DOHH2 (cell line): ENCODE measurements at regions not wholly inside any gene's neighbourhood (a gene's known extent, or its start where the extent isn't known, plus 50 kb on each side); places are given as distances from the start of the nearest gene placed in this dataset.

Experiments used
- H3F3A ChIP-seq: fragments of 200-600 bp; sonication (generic), shearing (Covaris generic); 2 replicates; pipeline ENCODE4 v1.6.0; 2016; ENCODE audit warnings: antibody characterized with exemption, mild to moderate bottlenecking; ENCODE audit not compliant: control insufficient read depth, insufficient read depth
- H3K27ac ChIP-seq: fragments of 200-600 bp; sonication (generic); 2 replicates; pipeline ENCODE4 v1.5.1; 2014; ENCODE audit warnings: low read depth, mild to moderate bottlenecking, low read length, moderate library complexity
- H3K27me3 ChIP-seq: fragments of 200-600 bp; sonication (generic); 2 replicates; pipeline ENCODE4 v1.6.1; 2014; ENCODE audit warnings: mild to moderate bottlenecking, low read length, mixed read lengths; ENCODE audit not compliant: control insufficient read depth
- H3K36me3 ChIP-seq: fragments of 200-600 bp; sonication (generic); 2 replicates; pipeline ENCODE4 v1.6.1; 2014; ENCODE audit warnings: mild to moderate bottlenecking, low read length, moderate library complexity, mixed read lengths; ENCODE audit not compliant: control insufficient read depth
- H3K4me1 ChIP-seq: fragments of 200-600 bp; sonication (generic); 2 replicates; pipeline ENCODE4 v1.6.1; 2014; ENCODE audit warnings: mild to moderate bottlenecking, low read length, mixed read lengths; ENCODE audit not compliant: control insufficient read depth
- H3K4me2 ChIP-seq: fragments of 200-600 bp; sonication (generic); 2 replicates; pipeline ENCODE4 v1.6.0; 2014; ENCODE audit warnings: mild to moderate bottlenecking, low read length, moderate library complexity
- H3K4me3 ChIP-seq: fragments of 200-600 bp; sonication (generic); 2 replicates; pipeline ENCODE4 v1.5.1; 2014; ENCODE audit warnings: mild to moderate bottlenecking, low read length, mixed read lengths
- H3K79me2 ChIP-seq: fragments of 200-600 bp; sonication (generic); 2 replicates; pipeline ENCODE4 v1.6.1; 2014; ENCODE audit warnings: mild to moderate bottlenecking, low read length, mixed read lengths; ENCODE audit not compliant: control insufficient read depth
- H3K9me2 ChIP-seq: fragments of 200-600 bp; sonication (generic); replicated peaks from 2 replicates; pipeline ENCODE4 v1.6.1; 2014; ENCODE audit warnings: mild to moderate bottlenecking, low read length, mixed read lengths; ENCODE audit not compliant: control insufficient read depth
- H3K9me3 ChIP-seq: fragments of 200-600 bp; sonication (generic); 2 replicates; pipeline ENCODE4 v1.6.1; 2014; ENCODE audit warnings: antibody characterized with exemption, low read length, mixed read lengths; ENCODE audit not compliant: control insufficient read depth, insufficient read depth
- H4K20me1 ChIP-seq: fragments of 200-600 bp; sonication (generic); 2 replicates; pipeline ENCODE4 v1.6.0; 2014; ENCODE audit warnings: low read depth, mild to moderate bottlenecking, antibody characterized with exemption, low read length, moderate library complexity; ENCODE audit not compliant: control insufficient read depth, insufficient read depth
- CTCF ChIP-seq: fragments of 200-600 bp; sonication (generic); IDR thresholded peaks from one replicate; pipeline ENCODE4 v1.5.1; 2014; ENCODE audit warnings: antibody characterized with exemption, mild to moderate bottlenecking, low read depth, low read length; ENCODE audit not compliant: poor library complexity, severe bottlenecking
- EZH2phosphoT487 ChIP-seq: fragments of 200-600 bp; sonication (generic); IDR thresholded peaks from 2 replicates; pipeline ENCODE4 v1.6.1; 2017; ENCODE audit warnings: borderline replicate concordance, mild to moderate bottlenecking, antibody characterized with exemption, low read length, moderate library complexity, mixed read lengths

- no peak overlapping the region for H3K4me3 ChIP-seq
- no peaks in the 10 kb centered on the region for H3K27me3 ChIP-seq
- no peak overlapping the region for H3K4me2 ChIP-seq
- H3K79me2 ChIP-seq, result no peaks in the 10 kb centered on the region
- H3K9me3 ChIP-seq, result no peaks in the 10 kb centered on the region
- no peaks in the 10 kb centered on the region for H3K36me3 ChIP-seq
- 0 out of 2 replicates have a peak, but pooled peaks cover under 1% of the 10 kb centered on the region for H3K9me2 ChIP-seq
- H3K27ac ChIP-seq, result no peak overlapping the region
- no peaks in the 10 kb centered on the region for H3K4me1 ChIP-seq
- H3F3A ChIP-seq, result no peaks in the 10 kb centered on the region
- TF ChIP-seq EZH2phosphoT487 (no peak), CTCF (no peak)
- H4K20me1 ChIP-seq, result no peaks in the 10 kb centered on the region
Measured at GRCh38 chr3:104885214-104885814, 481.4 kb upstream of the ALCAM start.

GRCh38 chr3:104886220-104886995 is 480.3 kb upstream of the ALCAM start:
- Histone ChIP-seq H3K4me2 (no peak overlapping the region), H3F3A (no peaks in the 10 kb centered on the region), H3K9me3 (no peaks in the 10 kb centered on the region), H3K4me3 (no peak overlapping the region), H3K36me3 (no peaks in the 10 kb centered on the region), H3K27ac (no peak overlapping the region), H3K79me2 (no peaks in the 10 kb centered on the region), H4K20me1 (no peaks in the 10 kb centered on the region), H3K27me3 (no peaks in the 10 kb centered on the region), H3K9me2 (no peaks in the 10 kb centered on the region), H3K4me1 (no peaks in the 10 kb centered on the region)
- TF ChIP-seq CTCF (no peak), EZH2phosphoT487 (no peak)

GRCh38 chr3:104887069-104887468 is 479.6 kb upstream of the ALCAM start:
- no peaks in the 10 kb centered on the region for H3K36me3 ChIP-seq
- H3K9me3 ChIP-seq, result no peaks in the 10 kb centered on the region
- H3K4me1 ChIP-seq, result no peaks in the 10 kb centered on the region
- no peak overlapping the region for H3K27ac ChIP-seq
- no peaks in the 10 kb centered on the region for H3K27me3 ChIP-seq
- no peaks in the 10 kb centered on the region for H3F3A ChIP-seq
- no peak overlapping the region for H3K4me2 ChIP-seq
- TF ChIP-seq CTCF (no peak), EZH2phosphoT487 (no peak)
- H3K4me3 ChIP-seq, result no peak overlapping the region
- no peaks in the 10 kb centered on the region for H4K20me1 ChIP-seq
- no peaks in the 10 kb centered on the region for H3K9me2 ChIP-seq
- no peaks in the 10 kb centered on the region for H3K79me2 ChIP-seq
